ENCODE measurements at regions not wholly inside any gene's neighbourhood (a gene's known extent, or its start where the extent isn't known, plus 50 kb on each side); places are given as distances from the start of the nearest gene placed in this dataset.

DNA sequence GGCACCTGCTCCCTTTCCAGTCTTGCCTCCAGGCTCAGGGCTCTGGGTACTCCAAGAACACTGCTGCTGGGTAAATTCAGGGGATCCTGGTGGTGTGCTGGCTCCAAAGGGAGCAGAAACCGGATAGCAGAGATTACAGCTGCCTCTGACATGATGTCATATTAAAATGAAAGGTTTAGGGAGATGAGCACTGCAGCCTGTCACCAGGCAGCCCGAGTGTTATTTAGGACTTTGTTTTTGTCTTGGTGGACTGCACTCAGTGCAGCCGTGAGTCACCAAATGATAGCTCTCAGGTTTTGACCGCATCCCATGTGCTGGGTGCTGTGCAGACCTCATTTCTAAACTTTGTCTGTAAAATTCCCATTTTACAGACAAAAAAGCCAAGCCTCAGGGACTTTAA, 266.0 kb upstream of the CRY1 start:
- peaks cover 0 to 2% of the 10 kb centered on the region in 2 experiments for H4K20me1 ChIP-seq (replicated peaks in 1 of 2; ENCODE audit: control insufficient read depth in 1 of 2, insufficient read depth in 2 of 2, low read length in 2 of 2)
- DNase-seq (ENCODE audit: low read depth in 1 of 2, low spot score in 2 of 2): no peak
- no peaks in the 10 kb centered on the region for H3K79me2 ChIP-seq (ENCODE audit: control insufficient read depth in 1 of 2, insufficient read depth in 2 of 2, low read length in 2 of 2)
- no peak overlapping the region for H4K91ac ChIP-seq (replicated peaks; ENCODE audit: insufficient read length, low read length)
- H3K4me1 ChIP-seq (replicated peaks in 1 of 4; ENCODE audit: control insufficient read depth in 3 of 4, insufficient read depth in 4 of 4, low read length in 3 of 4): no peaks in the 10 kb centered on the region
- no peaks in the 10 kb centered on the region for H3K36me3 ChIP-seq (ENCODE audit: control insufficient read depth in 2 of 4, insufficient read depth in 4 of 4, low read length in 3 of 4)
- no peak overlapping the region for H4K5ac ChIP-seq (ENCODE audit: insufficient read length, low read depth, low read length)
- no peak overlapping the region for H3K9ac ChIP-seq (replicated peaks in 1 of 4; ENCODE audit: extremely low read depth in 1 of 4, low read depth in 3 of 4, low read length in 3 of 4)
- ChIA-PET CTCF (ENCODE audit: partially characterized antibody) (interaction anchor here (0.6 kb wide), 1 partner anchor 190 kb away, joined by 3 read pairs; no protein-coding TSS in a partner anchor), POLR2A (ENCODE audit: partially characterized antibody) (no interaction called here)
- H3K9me3 ChIP-seq (ENCODE audit: insufficient read depth in 2 of 2, low read depth in 1 of 2, low read length in 1 of 2): no peaks in the 10 kb centered on the region
- no peak overlapping the region for H2BK5ac ChIP-seq (ENCODE audit: low read depth, low read length)
- no peaks in the 10 kb centered on the region for H3K27me3 ChIP-seq (replicated peaks in 1 of 4; ENCODE audit: control insufficient read depth in 3 of 4, extremely low read depth in 1 of 4, insufficient read depth in 3 of 4, low read length in 3 of 4)
- H2BK12ac ChIP-seq (ENCODE audit: low read depth, low read length): no peak overlapping the region
- H3K79me1 ChIP-seq (ENCODE audit: low read depth, low read length): no peaks in the 10 kb centered on the region
- H3K14ac ChIP-seq (ENCODE audit: insufficient read length): no peak overlapping the region
- no peak overlapping the region for H2BK15ac ChIP-seq (ENCODE audit: low read length)
- no peak overlapping the region for H2BK120ac ChIP-seq (replicated peaks; ENCODE audit: low read depth, low read length)
- no peak overlapping the region for H3K23ac ChIP-seq (ENCODE audit: insufficient read length)
- no peak overlapping the region for H3K4ac ChIP-seq (replicated peaks; ENCODE audit: insufficient read length, low read depth, low read length)
- no peak overlapping the region for H2AK5ac ChIP-seq (ENCODE audit: low read depth, low read length)
- FAIRE-seq: no peak
- H3K4me2 ChIP-seq (ENCODE audit: insufficient read depth in 1 of 2, low read depth in 2 of 2, low read length in 2 of 2): no peak overlapping the region
- 82% methylated on average over 4 of the region's 4 CpGs; no CpG with 5 or more reads in 1 of the 2 experiments for WGBS, 2 experiments (ENCODE audit: extremely low coverage in 1 of 2, insufficient coverage in 1 of 2, insufficient read length in 1 of 2, insufficient replicate concordance in 2 of 2, low coverage in 1 of 2, low lambda C conversion rate in 2 of 2, missing lambda C conversion rate in 1 of 2)
- H4K8ac ChIP-seq (ENCODE audit: extremely low read depth, insufficient read depth, low read length): no peak overlapping the region
- no peaks in the 10 kb centered on the region; the same call in 1 of the 2 replicates for H3K23me2 ChIP-seq (ENCODE audit: low read depth, low read length)
- no peak overlapping the region for H2BK20ac ChIP-seq (ENCODE audit: low read length)
- H3K27ac ChIP-seq (ENCODE audit: low read depth, low read length): no peak overlapping the region
- no peak overlapping the region for H3K18ac ChIP-seq (ENCODE audit: extremely low read depth, low read length)
- no peak overlapping the region for H3K56ac ChIP-seq (replicated peaks; ENCODE audit: insufficient read length, low read depth, low read length)
- no peak overlapping the region for H3K4me3 ChIP-seq (ENCODE audit: extremely low read depth in 1 of 4, insufficient read depth in 2 of 4, low read depth in 3 of 4, low read length in 4 of 4)
- H2AFZ ChIP-seq (ENCODE audit: low read length): no peak overlapping the region
- no peak for TF ChIP-seq EP300 (IDR thresholded peaks at IDR 0.05; ENCODE audit: borderline replicate concordance in 1 of 2, low read depth in 2 of 2, low read length in 2 of 2)
- TF ChIP-seq SAP30 (IDR thresholded peaks at IDR 0.05; ENCODE audit: insufficient read depth, insufficient replicate concordance, low read length): no peak
- TF ChIP-seq, protein P1, sequence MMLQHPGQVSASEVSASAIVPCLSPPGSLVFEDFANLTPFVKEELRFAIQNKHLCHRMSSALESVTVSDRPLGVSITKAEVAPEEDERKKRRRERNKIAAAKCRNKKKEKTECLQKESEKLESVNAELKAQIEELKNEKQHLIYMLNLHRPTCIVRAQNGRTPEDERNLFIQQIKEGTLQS (IDR thresholded peaks at IDR 0.05; ENCODE audit: insufficient read depth, low read depth, low read length): no peak
- no peak for TF ChIP-seq TEAD4 (IDR thresholded peaks at IDR 0.05; ENCODE audit: low read depth, low read length)
- TF ChIP-seq SRF (IDR thresholded peaks at IDR 0.05; ENCODE audit: low read depth, low read length): no peak
- no peak for TF ChIP-seq EZH2 (IDR thresholded peaks at IDR 0.05; ENCODE audit: low read depth, low read length, severe bottlenecking)
- TF ChIP-seq NANOG (IDR thresholded peaks at IDR 0.05; ENCODE audit: insufficient read depth, low read depth, low read length, poor library complexity, severe bottlenecking): no peak
- no peak for TF ChIP-seq POLR2AphosphoS5 (IDR thresholded peaks at IDR 0.05; ENCODE audit: low read depth, low read length)
- no peak for TF ChIP-seq GABPA (IDR thresholded peaks at IDR 0.05; ENCODE audit: borderline replicate concordance, insufficient read depth, low read length)
- no peak for TF ChIP-seq BRCA1 (IDR thresholded peaks at IDR 0.05; ENCODE audit: low read depth, low read length)
- TF ChIP-seq CBX8 (IDR thresholded peaks at IDR 0.05; ENCODE audit: borderline replicate concordance, low read depth, low read length): no peak
- TF ChIP-seq SP1 (IDR thresholded peaks at IDR 0.05; ENCODE audit: low read depth, low read length): no peak
- no peak for TF ChIP-seq SIX5 (IDR thresholded peaks at IDR 0.05; ENCODE audit: low read depth, low read length)
- TF ChIP-seq KDM4A (IDR thresholded peaks at IDR 0.05; ENCODE audit: low read depth, low read length, severe bottlenecking): no peak

All from H1 (cell line).